Spleen (tissue), 7 donors: ENCODE measurements at regions not wholly inside any gene's neighbourhood (a gene's known extent, or its start where the extent isn't known, plus 50 kb on each side); places are given as distances from the start of the nearest gene placed in this dataset.

Source experiments
- CTCF ChIP-seq, 11 experiments: fragments of 200-600 bp in 7 of 11; fragments of 450-650 bp in 4 of 11; sonication (generic) in 4 of 11; IDR thresholded peaks in 8 of 11; conservative IDR thresholded peaks in 3 of 11; 1 replicate in 7 of 11; 2 replicates in 4 of 11; pipeline versions ENCODE4 v1.4.0 to v1.8.0; 2016 to 2021; ENCODE audit warnings: antibody characterized with exemption in 11 of 11, inconsistent platforms in 4 of 11, mild to moderate bottlenecking in 1 of 11
- POLR2AphosphoS5 ChIP-seq, 3 donors: sonication (generic); formaldehyde crosslinking; IDR thresholded peaks; one replicate each; pipeline ENCODE4 v1.5.1; 2017; ENCODE audit warnings: antibody characterized with exemption in 3 of 3
- donor health status: DM: no; HTN: no; CAD: no; lungs with moderate emphysema.
- donor health status: DM: no; HTN: no; CAD: no.
- donor health status: DM: no; HTN: no; CAD: no.

GRCh38 chr4:20646287-20646686, 54.0 kb upstream of the PACRGL start:
- TF ChIP-seq CTCF (IDR thresholded peaks at IDR 0.05 in 8 of 11, conservative IDR thresholded peaks at IDR 0.05 in 3 of 11): no peak
- TF ChIP-seq POLR2AphosphoS5 (IDR thresholded peaks at IDR 0.05): no peak
